ENCODE measurements at regions not wholly inside any gene's neighbourhood (a gene's known extent, or its start where the extent isn't known, plus 50 kb on each side); places are given as distances from the start of the nearest gene placed in this dataset.
"Not testable (repeated sequence)": the region's sequence is repeated elsewhere in the genome, so short reads cannot be mapped to it uniquely, and the experiment has no call there.

DNA sequence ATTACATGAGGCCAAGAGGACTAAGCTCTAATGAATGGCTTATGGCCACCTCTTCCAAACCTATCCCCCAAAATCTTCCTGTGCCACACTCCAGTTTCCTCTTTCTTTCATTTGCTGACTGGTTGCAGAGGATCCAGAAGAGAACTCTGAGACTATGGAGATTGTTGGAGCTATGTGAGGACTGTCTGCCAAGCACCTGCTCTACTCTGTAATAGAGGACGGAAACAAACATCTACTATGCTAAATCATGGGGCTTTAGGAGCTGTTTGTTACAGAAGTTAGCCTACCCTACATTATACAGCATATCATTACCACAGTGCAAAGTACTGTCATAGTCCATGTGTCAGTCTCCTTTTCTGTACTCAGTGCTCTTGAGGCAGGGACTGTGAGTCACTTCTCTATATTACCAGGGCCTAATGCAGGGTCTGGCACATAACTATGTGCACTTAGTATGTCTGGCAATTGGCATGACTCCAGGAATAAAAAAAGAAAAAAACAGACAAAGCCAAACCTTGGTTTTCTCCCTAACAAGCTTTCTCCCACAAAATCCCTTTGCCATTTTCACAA is 95.1 kb downstream of the RPAP3 start:
- no peak for DNase-seq

DNA sequence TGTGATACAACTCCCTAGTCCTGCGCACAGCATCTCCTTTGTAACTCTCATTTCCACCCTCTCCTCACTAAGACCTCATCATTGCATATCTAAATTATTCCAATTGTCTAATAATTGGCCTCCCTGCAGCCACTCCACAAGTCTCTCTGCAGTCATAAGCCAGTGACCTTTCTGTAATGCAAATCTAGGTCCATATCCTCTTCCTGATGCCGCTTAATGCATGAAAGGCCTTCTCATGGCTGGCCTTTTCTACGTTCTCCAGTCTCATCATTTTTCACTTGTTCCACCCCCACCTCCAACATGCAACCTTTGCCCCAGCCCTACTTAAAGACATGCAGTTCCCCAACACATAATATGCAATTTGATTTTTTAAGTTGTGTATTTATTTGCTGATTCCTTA is 96.0 kb downstream of the RPAP3 start:
- no peak for DNase-seq

DNA sequence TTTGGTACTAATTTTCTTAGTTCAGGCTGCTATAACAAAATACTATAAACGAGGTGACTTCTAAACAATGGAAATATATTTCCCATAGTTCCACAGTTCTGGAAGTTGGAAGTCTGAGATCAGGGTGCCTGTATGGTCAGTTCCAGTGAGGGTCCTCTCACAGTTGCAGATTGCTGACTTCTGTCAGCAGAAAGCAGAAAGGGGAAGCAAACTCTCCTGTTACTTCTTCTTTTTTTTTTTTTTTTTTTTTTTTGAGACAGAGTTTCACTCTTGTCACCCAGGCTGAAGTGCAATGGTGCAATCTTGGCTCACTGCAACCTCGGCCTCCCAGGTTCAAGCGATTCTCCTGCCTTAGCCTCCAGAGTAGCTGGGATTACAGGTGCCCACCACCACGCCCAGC is 97.2 kb downstream of the RPAP3 start:
- not testable (repeated sequence) for DNase-seq

DNA sequence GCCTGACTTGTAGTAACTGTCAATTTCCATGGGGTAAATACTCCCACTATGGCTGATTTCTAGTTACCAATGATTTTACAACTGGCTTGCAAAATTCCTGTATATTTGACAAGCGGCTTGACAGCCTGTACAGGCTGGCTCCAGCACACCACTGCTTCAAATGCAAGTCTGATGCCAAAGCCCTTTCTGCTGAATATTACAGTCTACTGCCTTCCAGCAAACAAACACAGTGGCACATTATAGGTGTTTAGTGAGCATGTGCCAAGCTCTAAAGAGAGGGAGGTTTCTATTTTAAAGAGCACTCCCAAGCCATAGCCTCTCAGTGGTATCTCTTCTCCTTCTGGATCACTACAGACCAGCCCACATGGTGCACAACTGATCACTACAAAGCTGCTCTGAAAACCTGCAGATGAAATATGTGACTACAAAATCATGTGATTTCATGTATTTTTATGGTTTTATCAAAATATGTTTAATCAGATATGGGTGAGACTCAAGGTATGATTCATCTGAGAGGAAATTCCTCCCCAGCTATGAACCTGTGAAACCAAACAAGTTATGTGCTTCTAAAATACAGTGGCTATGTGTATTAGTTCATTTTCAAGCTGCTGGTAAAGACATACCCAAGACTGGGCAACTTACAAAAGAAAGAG is 101.5 kb downstream of the RPAP3 start:
- DNase-seq = peak; percentile 35

DNA sequence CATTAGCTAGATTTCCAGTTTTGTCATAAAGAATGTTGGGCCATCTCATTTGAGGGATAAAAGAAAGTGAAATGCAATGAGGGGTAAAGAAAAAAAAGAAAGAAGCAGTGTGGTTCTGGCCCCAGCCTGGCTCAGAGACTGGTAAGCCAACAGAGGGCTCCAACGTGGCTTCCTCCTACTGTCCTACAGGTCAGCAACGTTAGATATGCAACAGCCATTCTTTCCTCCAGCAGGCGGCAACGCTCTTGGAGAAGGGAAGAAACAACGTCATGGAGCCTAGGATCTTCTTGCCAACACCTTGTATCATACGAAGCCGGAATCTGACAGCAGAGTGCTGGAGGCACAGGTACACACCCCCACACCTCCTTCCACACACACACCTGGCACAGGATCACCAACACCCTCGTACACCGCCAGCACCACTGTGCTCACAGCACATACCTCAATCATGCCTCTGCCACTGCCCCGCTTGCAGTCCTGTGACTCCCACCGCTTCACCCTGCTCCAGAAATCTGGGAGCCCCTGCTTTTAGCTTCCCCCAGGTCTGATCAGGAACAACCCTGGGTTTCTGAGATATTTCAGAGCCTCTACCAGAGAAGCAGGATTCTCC is 102.8 kb downstream of the RPAP3 start:
- no peak for DNase-seq

DNA sequence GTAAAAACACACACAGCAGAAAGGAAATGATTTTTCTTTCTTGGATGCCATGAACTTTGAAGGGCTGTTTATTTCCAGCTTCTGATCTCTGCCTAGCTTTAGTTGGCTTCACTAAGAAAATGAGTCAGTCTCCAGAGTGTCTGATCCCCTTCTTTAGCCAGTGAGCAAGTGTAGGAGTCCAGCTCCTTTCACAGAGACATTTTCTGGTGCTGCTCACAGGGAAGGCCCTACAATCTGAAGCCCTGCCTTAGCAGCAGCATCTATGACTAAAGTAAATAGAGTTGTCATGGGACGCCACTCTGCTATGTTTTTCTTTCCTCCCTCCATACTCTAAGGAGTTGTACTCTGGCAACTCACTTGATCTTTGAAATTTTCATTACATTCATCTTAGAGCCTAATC is 103.5 kb downstream of the RPAP3 start:
- DNase-seq = peak; percentile 15

DNA sequence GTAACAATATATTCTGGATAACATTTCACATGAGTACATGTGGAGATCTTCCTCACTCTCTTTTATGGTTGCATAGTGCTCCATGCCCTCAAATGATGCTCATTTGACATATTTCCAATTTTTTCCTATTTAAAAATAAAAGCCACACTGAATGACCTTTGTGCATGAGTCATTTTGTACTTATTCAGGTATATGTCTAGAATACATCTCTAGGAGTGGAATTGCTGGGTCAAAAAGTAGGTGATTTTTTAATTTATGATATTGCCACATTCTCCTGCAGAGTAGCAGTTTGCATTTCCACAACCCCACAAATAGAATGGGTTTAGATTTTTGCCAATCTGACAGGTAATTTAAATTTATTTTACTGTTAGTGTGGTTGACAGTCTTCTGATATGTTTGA is 104.8 kb downstream of the RPAP3 start:
- DNase-seq = no peak

DNA sequence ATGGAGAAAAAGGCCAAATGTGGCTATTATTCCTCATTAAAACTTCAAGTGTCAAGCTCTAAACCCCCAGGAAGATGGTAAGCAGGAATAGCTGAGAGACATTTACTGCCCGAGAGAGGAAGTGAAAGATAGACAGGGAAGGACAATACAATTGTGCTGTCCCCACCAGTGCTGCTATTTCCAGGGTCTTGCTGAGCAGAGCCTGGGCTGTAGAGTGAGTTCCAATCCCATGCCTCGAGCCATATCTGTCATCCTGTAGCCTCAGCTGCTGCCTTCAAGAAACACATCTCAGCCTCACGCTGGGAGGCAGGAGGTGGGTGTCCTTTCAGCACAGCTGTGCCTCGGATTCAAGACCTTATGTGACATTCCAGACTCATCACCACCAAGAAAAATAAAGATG is 114.0 kb downstream of the RPAP3 start:
- DNase-seq = no peak

DNA sequence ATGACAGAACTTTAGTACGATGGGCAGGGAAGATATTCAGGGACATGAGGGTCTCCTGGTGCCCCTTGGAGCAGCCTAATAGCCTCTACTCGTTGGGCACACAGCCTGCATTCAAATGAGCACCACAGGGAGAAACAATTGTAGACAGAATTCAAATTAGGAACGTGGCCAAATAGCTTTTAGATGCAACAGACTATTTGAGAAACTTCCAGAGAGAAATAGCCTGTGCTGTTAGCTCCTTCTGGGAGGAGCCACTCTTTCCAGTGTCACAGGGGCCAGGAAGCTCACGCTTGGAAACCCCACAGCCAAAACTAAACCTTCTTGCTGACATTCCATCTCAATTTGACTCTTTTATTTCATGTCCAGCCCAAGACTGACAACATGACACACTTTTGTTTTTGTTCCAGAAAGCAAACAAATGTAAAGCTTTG is 114.5 kb downstream of the RPAP3 start:
- DNase-seq = peak; percentile 27

DNA sequence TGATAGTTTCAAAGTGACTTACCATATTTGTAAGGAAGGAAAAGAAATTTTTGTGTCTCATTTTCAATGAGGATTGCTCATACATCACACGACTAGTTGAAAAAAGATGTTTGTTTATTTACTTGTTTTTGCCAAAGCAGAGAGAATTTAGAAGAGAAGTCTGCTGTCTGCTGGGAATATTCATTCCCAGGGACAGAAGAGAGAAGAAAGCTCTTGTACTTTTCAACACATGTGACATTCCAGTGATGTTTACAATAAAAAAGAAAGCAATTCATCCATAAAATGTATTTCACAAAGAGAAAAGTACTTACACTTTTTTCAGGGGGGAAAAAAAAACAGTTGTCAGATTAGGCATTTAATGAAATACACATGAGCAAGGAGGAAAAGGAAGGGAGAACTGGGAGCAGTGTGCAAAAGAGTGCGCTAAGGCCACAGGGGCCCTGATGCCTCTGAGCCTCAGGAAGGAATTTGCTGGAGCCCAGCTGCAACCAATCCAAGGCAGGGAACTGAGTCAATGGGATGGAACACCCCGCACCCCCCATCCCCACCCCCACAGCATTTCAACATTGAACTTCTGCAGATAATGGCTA is 115.0 kb downstream of the RPAP3 start:
- peak; percentile 32 for DNase-seq

DNA sequence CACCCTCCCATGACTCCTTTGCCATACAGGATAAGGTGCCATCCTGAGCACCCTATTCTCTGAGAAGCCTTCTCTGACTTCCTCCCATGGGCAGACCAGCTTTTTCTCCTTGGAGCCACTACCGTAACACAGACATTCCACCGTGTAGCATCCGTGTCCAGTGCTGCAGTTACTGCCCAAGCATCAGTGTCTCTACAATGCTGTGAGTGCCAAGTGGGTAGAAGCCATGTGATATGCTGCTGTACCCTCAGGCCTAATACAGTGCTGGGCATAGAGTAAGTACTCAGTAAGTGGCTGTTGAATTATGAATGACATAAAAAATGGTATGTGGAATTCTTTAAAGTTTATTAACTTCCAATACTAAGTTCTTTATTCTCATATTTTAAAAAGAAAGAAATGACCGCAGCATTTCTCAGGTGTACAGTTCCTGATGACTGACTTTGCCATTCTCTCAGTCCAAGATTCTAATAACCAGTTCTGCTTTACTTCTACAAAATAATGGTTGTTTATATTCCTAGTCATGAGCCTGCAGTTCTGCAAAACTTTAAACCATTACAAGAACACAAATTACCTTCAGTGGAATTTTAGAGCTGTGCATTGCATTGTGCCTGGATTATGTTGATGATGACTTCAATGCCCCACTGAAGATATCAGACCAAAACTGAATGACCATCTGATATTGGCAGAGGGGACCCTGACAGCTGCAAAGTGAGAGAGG is 118.7 kb downstream of the RPAP3 start:
- DNase-seq = no peak

DNA sequence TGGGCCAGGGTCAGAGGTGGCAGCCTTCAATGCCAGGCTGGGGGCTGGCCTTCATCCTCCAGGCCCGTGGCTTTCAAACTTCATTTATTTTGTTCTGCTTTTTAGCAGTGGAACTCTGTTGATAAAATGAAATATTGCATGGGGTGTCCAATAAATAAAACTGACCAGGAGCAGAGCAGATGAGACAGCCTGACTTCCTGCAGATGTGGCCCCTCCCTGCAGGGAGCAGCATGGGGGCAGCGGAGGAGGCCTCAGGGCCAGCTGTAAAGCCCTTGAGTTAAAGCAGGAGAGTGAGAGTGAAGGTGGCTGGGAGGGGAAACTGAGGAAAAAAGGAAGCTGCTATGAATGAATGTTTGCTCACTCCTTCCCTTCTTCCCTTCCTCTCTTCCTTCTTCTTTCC is 120.3 kb downstream of the RPAP3 start:
- no peak for DNase-seq

DNA sequence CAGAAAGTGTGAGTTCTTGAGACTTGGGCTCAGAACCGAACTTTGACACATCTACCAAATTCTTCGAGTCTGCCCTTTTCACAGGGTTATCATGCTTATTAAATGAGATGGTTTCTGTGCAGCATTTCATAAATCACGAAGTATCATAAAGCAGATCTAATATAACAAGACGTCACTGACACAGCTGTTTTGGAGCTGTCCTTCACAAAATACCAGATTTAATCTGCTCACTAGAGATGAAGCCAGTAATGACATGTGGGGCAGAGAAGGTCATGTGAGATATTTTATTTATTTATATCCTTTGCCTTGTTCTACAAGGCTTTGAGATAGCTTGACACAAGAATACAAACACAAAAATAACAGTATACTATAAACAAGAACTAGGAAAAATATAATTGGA is 127.0 kb downstream of the RPAP3 start:
- no peak for DNase-seq

DNA sequence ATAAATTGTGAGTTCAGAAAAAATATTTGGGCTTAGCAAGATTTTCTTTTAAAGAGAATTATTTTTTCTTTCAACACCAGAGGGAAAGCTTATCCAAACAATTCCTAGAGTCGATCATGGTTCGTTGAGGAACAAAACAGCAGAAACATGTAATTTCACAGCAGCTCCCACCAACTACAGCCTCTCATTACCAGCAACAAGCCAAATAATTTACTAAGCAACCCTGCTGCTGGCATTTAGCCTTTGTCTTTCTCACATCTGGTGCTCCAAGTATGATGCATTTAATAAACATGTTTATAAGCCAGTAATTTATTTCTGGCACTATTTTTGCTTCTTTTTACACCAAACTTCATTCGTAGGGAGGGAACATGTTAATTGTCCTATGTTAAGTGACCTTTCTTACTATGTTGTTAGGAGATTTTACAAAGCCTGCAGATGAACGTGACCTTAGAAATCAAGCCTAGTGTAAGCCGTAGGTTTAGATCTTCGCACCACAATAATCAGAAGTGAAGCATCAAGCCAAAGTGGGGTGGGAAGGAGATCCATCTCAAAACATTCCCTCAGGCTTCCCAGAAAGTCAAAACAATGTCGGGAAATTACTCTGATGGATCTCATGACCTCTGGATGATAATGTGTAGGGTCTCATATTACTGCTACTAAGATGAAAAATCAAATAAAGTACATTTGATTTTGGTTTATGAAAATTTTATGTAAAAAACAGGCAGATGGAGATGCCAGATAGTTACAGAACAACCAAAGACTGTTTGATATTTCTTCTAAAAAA is 128.4 kb downstream of the RPAP3 start:
- no peak for DNase-seq

DNA sequence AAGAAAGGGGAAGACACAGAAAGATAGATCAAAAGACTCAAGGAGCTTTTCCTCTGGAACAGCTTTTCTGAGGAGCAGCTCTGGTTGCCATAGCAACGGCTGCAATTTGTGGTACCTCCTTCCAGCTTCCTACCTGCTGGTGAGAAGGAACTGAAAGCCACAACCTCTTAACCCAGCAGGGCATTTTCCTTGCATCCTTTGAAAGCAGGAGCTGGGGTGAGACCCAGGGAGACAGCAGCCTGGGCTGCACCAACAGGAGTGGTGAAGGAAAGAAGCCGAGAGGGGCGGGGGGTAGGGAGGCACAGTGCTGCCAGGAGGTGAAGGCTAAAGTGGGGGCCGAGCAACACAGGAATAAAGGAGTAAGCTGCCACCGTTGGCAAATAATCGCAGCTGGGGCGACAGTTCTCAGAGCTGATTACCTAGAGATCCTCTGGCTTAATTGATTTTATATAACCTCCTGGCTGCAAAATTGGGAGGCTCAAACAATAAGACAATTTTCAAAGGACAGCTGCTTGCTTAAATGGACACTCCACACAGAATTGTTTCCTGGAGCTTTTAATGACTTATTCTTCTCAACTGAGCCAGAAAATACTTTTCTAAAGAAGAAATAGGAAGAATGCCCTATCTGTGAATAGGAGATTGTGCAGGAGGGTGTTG is 129.4 kb downstream of the RPAP3 start:
- no peak for DNase-seq

DNA sequence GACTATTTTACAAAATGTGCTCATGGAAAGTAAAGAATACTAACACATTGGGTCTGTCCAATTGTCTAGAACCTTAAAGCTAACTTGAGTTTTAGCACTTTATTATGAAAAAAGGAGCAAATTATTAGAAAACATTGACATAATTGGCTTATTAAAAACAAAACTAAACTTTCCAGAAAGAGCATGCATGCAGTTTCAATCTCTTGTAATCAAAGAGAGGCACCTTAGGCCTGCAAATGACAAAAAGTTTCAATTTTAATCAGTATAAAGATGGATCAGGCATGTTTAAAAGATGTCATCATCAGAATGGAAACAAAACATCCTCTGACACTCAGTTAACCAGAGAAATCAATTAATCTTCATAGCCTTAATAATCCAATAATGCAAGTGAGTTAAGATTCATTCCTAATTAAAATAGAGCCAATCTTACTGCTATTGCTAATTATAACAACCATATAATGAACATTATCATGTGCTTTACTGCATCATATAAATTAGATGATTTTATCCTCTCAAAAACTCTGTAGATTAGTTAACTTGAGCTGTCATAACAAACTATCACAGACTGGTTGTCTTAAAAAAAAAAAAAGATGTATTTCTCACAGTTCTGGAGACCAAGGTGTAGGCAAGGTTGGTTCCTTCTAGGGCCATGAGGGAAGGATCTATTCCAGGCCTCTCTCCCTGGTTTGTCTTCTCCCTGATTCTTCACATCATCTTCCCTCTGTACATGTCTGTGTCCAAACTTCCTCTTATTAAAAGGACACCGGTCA is 131.4 kb downstream of the RPAP3 start:
- no peak for DNase-seq

DNA sequence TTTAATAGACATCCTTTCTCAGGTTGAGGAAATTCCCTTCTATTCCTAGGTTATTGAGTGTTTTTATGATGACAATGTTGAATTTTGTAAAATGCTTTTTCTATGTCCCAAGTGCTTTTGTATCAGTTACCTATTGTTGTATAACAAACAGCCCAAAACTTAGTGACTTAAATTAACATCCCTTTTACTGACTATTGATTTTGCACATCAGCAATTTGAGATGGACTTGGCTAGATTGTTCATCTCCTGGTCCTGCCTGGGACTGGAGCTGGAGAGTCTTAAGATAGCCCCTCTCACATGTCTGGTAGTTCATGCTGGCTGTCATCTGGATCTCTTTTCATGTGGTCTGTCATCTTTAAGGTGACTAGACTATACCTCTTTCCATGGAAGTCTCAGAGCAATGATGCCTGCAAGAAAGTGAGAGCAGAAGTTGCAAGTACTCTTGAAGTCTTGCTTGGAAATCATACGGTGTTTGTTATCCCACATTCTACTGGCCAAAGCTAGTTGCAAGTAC is 132.6 kb downstream of the RPAP3 start:
- no peak for DNase-seq

DNA sequence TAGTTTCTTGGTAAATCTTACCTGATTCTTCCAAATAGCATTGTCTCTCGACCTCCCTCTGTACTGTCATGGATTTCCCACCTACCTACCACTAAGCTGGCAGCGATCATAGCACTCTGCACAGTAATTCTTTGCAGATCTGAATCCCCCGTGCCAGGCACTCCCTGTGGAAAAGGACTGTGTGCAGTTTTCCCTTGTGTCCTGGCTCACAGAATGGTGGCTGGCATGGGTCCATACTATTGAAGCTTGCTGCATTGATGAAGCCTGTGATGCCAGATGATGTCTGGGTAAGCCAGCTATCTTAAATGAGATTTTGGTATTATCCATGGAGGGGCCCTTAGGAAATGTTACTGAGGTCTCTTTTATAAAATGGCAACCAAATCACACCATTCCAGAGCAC is 135.7 kb downstream of the RPAP3 start:
- no peak for DNase-seq

DNA sequence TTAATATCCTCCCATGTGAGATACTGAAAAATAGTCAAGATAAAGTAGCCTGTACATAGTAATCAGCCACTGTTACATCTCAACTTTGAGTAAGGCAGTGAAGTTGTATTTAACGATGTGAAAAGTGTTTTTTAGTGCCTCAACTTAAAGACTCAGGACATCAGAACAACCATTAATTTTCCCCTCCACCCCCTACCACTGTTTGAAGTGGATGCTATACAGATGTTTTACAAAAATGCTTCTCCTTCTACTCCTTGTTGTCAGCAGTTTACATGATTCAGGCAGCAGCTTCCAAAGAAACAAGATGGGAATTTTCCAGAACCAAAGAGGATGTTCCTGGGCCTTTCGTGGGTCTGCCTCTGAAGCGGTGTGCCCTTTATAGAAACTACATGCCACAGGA is 143.6 kb downstream of the RPAP3 start:
- no peak for DNase-seq

DNA sequence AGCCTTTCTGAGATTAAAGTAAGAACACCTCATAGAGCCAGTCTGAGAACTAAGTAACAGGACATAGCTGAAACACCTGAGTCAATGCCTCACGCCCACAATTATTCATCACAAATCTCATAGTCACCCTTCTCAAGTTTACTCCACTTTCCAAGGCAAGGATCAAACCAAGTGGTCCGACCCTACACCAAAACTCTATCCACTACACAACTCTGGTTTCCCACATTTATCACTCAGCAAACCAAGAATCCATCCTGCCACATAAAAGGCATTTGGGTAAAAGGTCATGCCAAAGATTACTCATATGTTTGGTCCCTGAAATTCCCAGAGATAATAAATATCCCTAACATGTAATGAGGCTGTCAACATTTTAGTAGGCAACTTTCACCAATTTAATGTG is 144.1 kb downstream of the RPAP3 start:
- DNase-seq = peak; percentile 21

DNA sequence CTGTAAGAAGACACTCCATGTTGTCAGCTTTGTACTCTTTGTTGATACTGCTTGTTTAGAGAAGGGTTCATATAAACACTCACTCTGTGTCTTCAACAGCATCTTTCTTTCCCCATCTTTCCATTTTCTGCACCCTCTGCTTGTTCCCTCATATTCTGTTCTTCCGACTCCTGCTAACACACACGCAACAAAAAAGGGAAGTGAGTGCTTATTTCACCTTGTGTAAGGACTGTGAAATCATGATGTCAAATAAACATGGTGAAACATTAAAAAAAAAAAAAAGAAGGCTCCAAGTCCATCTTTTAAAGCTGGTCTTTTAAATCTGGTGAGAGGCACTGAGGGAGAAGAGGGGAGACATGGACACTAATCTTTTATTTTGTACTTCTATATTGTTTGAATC is 145.4 kb downstream of the RPAP3 start:
- DNase-seq = no peak

Measured in fibroblast of skin of right biceps (primary cell).